NCI-H748 treated with DMSO at 0.1 percent for 48 hours (cell line): ENCODE measurements at regions not wholly inside any gene's neighbourhood (a gene's known extent, or its start where the extent isn't known, plus 50 kb on each side); places are given as distances from the start of the nearest gene placed in this dataset.
"Not testable (repeated sequence)": the region's sequence is repeated elsewhere in the genome, so short reads cannot be mapped to it uniquely, and the experiment has no call there.

ENCODE experiments used
- DNase-seq: peaks from one replicate; lab custom pipeline; 2025; lab: John Stamatoyannopoulos, UW

DNA sequence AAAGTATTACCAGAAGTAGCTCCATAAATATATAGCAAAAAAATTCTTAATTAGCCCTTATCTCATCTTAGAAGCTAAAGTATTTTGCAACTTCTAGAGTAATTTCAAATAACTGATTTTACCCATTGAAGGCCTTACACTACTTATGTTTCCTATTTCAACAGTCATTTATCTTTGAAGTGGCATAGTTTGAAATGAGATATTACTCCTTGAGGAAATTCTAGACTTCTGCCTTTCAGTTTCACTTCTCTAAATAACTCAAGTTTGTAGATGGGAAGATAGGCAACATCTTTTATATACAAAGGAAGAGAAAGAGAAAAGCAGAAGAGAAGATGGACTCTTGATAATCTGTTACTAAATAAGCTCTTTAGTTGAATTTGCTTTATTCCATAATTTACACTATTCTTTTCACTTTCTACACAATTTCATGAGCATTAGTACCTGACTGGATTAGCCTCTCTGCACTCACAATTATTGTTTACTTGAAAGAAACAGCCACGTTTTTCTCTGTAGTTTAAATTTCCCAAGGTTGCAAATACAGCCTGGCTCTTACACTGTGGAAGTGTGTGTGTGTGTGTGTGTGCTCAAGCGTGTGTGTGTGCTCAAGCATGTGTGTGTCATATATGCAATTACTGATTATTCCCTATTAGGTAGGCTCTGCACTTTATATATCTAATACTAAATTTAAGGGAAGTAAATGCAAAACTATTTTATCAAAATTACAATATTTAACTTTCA, 60.6 kb upstream of the EMB start:
- DNase-seq, result no peak

- DNase-seq, result peak; percentile 4
Observed at GRCh38 chr5:50513028-50513457, 72.0 kb upstream of the EMB start.

- DNase-seq, result not testable (repeated sequence)
Observed at GRCh38 chr5:50521060-50521459, 80.0 kb upstream of the EMB start.

- not testable (repeated sequence) for DNase-seq
Observed at GRCh38 chr5:50527514-50528060, 86.5 kb upstream of the EMB start.

DNA sequence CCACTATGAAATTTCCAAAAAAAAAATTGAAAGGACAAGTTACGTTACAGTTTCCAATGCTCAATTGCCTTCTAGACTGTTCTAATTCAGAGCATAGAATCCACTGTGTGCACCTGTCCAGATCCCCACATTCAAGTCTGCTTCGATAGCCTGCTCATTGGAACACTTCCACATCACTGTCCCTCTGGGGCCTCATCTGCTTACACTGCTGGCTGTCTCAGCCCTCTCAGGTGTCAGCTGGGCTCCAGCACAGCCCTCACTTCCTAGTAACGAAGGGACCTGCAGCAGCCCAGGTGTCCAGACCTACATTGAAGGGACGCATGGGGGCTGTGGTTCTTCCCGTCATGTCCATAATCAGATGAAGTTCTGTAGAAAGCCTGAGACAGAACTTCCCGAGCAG, 94.3 kb upstream of the EMB start:
- DNase-seq, result no peak

- DNase-seq, result not testable (repeated sequence)
Observed at GRCh38 chr5:50537534-50537933, 96.4 kb upstream of the EMB start.

DNA sequence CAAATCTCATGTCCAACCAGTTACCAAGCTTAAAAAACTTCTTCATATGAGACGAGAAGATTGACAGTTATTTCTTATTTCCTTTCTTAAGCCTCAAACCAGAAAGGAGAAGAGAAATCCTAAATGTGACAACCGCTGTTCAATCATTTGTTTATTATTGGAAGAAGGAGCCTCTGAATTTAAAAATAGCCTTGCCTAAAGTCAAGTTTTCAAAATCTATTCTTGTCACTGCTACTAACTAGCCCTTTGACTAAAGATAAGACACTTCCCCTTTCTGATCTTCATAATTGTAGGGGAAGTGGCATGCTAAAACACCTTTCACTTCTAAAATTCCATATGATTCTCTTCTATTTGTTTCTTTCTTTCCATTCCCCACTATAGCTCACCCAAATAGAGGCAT, 106.2 kb upstream of the EMB start:
- no peak for DNase-seq

GRCh38 chr5:50550267-50550666, 109.2 kb upstream of the EMB start:
- no peak for DNase-seq

- no peak for DNase-seq
Observed at GRCh38 chr5:50550993-50551392, 109.9 kb upstream of the EMB start.

GRCh38 chr5:50553560-50553984, 112.5 kb upstream of the EMB start:
- no peak for DNase-seq

- DNase-seq, result not testable (repeated sequence)
Observed at GRCh38 chr5:50558640-50559039, 107.8 kb upstream of the PARP8 start.

DNA sequence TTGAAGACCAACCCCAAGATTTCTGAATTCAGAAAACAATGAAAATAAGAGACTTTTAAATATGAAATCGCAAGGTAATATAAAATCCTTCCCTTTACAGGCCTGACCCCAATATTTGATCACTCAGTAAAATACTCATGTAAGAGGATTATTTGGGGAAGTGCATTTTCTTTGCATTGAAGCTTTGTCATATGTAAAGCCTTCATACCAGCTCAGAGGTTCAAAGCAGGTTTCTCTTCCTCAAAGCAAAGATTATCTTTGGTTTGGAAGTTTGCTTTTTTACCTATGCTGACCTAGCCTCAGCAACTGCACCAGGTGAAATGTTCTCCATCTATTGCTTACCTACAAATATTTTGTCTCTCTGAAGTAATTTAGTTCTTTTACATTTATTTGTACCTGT, 106.5 kb upstream of the PARP8 start:
- DNase-seq, result no peak

- DNase-seq, result no peak
Observed at GRCh38 chr5:50562694-50563093, 103.7 kb upstream of the PARP8 start.

- DNase-seq, result no peak
Observed at GRCh38 chr5:50564079-50564478, 102.4 kb upstream of the PARP8 start.

DNA sequence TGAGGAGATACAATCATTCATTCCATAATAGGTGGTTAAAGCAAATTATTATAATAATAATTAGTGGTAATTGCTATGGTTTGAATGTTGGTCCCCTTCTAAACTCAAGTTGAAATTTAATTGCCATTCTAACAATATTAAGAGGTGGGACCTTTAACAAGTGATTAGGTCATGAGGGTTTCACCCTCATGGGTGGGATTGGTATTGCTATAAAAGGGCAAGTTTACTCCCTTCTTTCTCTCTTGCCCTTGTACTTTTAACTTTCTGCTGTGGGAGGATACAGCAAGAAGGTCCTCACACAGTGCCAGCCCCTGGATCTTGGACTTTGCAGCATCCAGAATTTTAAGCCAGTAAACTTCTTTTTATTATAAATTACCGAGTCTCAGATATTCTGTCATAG, 101.9 kb upstream of the PARP8 start:
- no peak for DNase-seq

DNA sequence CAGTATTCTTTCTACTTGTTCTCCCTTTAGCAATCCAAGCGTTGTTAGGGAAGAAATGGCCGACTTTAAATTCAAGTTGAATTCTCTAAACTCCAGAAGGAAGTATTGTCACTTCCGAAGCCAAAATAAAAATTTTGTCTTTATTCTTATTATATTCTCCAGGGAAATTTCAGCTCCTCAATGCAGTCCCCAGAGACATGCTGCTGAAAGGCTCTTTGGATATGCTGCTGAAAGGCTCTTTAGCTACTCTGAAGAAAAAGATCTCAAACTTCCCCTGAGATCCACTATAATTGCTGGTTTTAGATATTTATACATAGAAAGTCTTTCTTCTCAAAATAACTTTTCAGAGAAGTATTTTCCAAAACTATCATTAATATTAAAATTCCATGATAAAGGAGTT, 92.3 kb upstream of the PARP8 start:
- DNase-seq, result no peak

DNA sequence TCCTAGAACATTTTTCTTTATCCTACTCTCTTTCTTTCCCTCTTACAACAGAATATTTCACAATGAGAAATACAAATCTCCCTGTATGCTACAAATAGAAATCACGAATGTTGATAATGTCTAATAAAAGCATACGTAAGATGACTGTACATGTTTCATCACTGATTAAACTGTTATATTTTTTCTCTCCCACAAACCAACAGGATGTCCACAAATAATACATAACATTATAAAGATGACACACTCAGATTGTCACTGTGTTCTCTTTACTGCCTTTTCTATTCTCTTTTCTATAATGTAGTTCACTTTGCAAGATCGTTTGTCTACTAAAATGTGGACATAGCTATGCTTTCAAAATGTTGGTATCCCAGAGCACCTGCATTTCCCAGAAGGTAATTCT, 90.7 kb upstream of the PARP8 start:
- no peak for DNase-seq

GRCh38 chr5:50576265-50576664, 90.2 kb upstream of the PARP8 start:
- peak; percentile 62 for DNase-seq

DNA sequence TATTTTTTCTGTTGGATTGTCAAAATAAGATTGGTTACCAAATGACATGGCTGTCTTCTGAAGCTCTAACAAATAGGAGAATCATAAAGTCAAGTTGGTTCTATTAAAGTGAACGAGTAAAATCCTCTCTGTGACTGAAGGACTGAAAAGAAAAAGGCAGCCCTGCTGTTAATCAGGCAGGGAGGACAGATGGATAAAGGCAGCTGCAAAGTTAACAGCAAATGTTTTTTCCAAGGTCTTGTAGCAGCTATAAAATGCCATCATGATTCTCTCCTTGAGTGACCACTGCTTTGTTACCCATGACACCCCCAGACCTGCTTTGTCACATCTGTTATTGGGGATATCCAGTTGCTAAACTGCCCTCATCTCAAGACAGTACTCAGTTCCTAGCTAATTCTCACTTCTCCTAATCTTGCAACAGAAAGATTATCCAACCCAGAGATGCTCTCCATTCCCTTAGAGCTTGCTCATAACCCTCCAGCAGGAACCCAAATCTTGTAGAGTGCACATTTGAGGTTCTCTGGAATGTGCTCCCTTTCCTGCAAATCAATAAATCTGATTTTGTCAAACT, 89.7 kb upstream of the PARP8 start:
- DNase-seq, result no peak

DNA sequence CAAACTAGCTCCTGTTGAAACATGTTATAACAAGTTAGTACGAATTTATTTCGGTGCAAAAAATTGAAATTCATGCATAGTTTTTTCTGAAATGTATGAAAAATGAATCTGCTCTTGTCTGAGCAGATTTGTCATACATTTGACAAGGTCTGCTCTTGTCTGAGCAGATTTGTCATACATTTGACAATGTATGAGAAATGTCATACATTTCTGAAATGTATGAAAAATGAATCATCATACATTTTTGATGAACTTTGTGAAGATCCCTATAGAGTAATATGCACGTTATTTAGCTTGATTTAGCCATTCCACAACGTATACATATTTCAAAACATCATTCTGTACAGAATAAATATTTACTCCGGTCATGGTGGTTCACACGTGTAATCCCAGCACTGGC, 85.9 kb upstream of the PARP8 start:
- DNase-seq, result no peak

GRCh38 chr5:50581845-50582244, 84.6 kb upstream of the PARP8 start:
- not testable (repeated sequence) for DNase-seq

- no peak for DNase-seq
Observed at GRCh38 chr5:50582699-50583098, 83.7 kb upstream of the PARP8 start.

GRCh38 chr5:50583621-50584020, 82.8 kb upstream of the PARP8 start:
- DNase-seq, result no peak

DNA sequence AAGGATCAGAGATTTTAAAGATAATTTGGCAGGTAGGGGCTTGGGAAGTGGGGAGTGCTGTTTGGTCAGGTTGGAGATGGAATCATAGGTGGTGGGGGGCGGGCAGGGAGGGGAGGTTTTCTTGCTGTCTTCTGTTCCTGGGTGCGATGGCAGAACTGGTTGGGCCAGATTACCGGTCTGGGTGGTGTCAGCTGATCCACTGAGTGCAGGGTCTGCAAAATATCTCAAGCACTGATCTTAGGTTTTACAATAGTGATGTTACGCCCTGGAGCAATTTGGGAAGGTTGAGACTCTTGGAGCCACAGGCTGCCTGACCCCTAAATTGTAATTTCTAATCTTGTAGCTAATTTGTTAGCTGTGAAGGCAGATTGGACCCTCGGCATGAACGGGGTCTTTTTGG, 78.0 kb upstream of the PARP8 start:
- DNase-seq, result not testable (repeated sequence)
